AG09319 (cell line): ENCODE measurements at regions not wholly inside any gene's neighbourhood (a gene's known extent, or its start where the extent isn't known, plus 50 kb on each side); places are given as distances from the start of the nearest gene placed in this dataset.
A peak's percentile ranks its signal among the peaks of the same experiment; 100 is the strongest.

Source experiments
- DNase-seq: peaks from one replicate; pipeline ENCODE4 v3.0.0-alpha.2; 2010; ENCODE audit warnings: low read depth; ENCODE audit errors: extremely low read depth
- CTCF ChIP-seq: IDR thresholded peaks from 2 replicates; pipeline ENCODE4 v1.5.1; 2011; ENCODE audit warnings: low read depth, mild to moderate bottlenecking, inconsistent platforms, low read length, moderate library complexity

- no peak for TF ChIP-seq CTCF
- DNase-seq, result no peak
These were observed 119.5 kb upstream of the SMIM21 start for GRCh38 chr18:75546964-75547363.

- TF ChIP-seq CTCF, result no peak
- DNase-seq, result no peak
These were observed 117.7 kb upstream of the SMIM21 start for GRCh38 chr18:75545189-75545588.

- no peak for TF ChIP-seq CTCF
These were observed 117.0 kb upstream of the SMIM21 start for GRCh38 chr18:75544496-75544895.

GRCh38 chr18:75544051-75544481 lies 116.6 kb upstream of the SMIM21 start:
- peak; percentile 0 for DNase-seq

More at GRCh38 chr18:75544496-75544895, 117.0 kb upstream of the SMIM21 start:
- DNase-seq, result peak; percentile 18

GRCh38 chr18:75538727-75539126 lies 111.2 kb upstream of the SMIM21 start:
- TF ChIP-seq CTCF, result no peak
- DNase-seq, result peak; percentile 48

More at GRCh38 chr18:75544051-75544481, 116.6 kb upstream of the SMIM21 start:
- TF ChIP-seq CTCF, result no peak

GRCh38 chr18:75533950-75534349 lies 106.4 kb upstream of the SMIM21 start:
- DNase-seq, result no peak
- TF ChIP-seq CTCF, result no peak

- no peak for DNase-seq
- TF ChIP-seq CTCF, result no peak
These were observed 105.7 kb upstream of the SMIM21 start for GRCh38 chr18:75533209-75533608.
